SHP77 (cell line): ENCODE measurements at regions not wholly inside any gene's neighbourhood (a gene's known extent, or its start where the extent isn't known, plus 50 kb on each side); places are given as distances from the start of the nearest gene placed in this dataset.

Source experiments
- DNase-seq, 2 experiments: peaks; one replicate each; lab custom pipeline; 2025; lab: John Stamatoyannopoulos, UW

DNA sequence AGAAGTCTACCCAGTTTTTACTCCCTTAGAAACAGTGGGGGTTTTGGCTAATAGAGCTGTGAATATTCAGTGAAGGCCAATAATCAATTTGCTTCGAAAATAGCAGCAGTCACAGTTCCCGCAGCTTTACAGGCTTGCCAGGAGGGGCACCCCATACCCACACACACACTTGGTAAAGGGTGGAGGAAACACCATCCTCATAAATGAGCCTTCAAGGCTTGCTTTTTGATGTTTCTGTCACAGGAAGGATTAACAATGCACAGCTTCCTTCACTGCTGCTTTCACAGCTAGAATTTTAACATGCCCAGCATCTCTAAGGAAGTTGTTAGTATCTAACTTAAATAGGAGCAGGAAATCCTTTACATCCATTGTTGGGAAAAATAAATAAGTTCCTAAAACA is 1247.5 kb upstream of the C9orf72 start:
- DNase-seq: no peak

DNA sequence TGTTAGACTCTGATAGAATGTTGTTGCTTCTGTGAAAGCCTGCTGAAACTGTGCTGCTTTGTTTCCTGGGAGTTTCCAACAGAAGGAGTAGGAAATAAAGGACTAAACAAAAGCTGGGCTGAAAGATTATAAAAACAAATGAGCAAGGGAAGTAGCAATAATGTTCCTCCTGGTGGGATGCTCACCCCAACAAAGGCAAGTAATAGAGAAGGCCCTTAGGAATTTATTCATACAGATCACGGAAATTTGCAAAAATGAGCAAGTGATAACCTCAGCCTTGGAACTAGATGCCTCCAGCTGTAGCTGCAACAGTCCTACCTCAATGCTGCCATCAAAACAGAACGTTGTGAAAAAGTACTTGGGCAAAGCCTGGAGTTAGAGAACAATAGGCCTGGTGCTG is 1248.0 kb upstream of the C9orf72 start:
- no peak for DNase-seq

GRCh38 chr9:28824432-28824963 is 1251.2 kb upstream of the C9orf72 start:
- no peak for DNase-seq

- no peak for DNase-seq
Observed at GRCh38 chr9:28832168-28832770, 1259.0 kb upstream of the C9orf72 start.

- DNase-seq: no peak
Observed at GRCh38 chr9:28834156-28834555, 1260.9 kb upstream of the C9orf72 start.

DNA sequence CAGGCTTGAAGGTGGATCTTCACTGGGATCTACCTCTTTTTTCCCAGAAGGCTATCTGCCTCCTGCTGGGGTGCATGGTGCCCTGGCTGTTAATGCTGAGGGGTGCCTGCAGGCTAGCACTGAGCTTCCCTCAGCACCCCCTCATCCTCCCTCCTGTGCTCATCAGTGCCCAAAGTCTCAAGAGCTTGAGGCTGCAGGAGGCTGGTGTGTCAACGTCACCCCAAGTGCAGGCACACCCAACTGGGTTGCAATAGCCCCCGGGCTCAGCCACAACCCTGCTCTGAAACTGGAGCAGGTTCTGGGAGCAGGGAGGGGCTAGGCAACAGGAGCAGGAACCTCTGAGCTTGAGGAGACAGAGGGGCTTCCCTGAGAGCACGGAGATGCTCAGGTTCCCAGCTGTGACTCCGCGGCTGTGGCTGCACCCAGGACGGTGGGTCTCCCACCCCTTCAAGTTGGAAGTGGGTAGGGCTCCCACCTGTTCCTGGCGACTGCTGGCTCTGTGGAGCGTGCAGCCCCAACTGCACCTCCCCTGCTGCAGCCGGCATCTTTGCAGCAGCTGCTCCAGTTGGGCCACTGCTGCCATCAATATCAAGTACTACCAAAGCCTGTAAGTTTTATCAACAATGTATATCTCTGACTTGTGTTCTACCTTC is 1266.6 kb upstream of the C9orf72 start:
- no peak for DNase-seq

DNA sequence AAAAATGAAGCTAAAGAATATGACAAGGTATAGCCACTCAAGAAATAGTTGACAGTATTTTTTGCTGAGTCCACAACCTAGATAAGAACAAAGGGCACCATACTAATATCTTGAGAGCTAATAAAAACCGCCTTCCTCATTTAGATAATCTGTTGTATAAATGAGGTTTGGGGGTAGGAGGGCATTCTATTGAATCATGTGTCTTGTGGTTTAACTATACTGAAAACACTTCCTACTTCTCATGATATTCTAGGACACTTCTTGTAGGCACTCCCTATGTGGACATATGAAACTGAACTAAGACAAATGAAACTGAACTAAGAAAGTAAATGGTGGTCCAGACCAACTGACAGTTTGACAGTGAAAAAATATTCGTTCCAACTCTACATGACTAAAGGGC is 1268.5 kb upstream of the C9orf72 start:
- no peak for DNase-seq

DNA sequence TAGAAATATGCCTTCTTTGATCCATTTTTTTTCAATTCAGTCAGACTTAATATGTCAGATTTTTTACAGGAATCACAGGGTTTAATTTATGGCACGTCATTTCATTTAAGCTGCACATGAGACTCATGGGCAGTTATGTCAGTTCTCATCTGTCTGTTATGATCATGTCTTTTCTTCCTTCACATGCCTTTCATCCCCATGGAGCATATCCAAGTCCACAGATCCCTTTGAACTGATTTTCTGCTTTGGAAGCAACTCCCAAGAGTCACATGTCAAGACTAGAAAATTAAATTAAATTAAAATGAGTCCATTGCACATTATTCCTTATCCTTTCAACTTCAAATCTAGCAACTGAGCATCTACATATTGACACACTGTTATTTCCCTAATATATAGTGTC is 1274.0 kb upstream of the C9orf72 start:
- DNase-seq: no peak

- no peak for DNase-seq
Observed at GRCh38 chr9:28848671-28849070, 1275.4 kb upstream of the C9orf72 start.

DNA sequence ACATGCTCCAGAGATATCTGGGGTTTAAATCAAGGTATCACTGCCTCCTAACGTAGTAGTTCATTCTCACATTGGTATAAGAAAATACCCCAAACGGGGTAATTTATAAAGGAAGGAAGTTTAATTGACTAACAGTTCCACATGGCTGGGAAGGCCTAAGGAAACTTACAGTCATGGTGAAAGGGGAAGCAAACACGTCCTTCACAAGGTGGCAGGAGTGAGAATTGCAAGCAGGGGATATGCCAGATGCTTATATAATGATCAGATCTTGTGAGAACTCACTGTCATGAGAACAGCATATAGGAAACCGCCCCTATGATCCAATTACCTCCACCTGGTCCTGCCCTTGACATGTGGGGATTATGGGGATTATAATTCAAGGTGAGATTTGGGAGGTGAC is 1280.2 kb upstream of the C9orf72 start:
- no peak for DNase-seq

DNA sequence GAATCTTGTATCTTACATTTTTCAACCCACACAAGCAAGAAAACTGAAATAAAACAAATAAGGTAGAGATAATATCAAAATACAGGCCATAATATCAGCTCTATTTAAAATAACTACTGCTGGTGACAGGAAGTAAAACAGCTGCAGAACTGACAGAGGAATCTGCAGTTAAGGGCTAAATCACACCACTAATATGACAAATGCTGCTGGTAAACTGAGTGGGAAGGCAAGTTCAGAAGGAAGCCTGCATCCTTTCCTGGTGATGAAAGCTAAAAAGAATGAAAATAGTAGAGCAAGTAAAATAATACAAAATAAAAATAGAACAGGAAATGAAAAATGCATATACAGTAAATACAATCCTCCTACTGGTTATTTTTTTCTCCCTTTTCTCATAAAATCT is 1293.7 kb upstream of the C9orf72 start:
- no peak for DNase-seq

DNA sequence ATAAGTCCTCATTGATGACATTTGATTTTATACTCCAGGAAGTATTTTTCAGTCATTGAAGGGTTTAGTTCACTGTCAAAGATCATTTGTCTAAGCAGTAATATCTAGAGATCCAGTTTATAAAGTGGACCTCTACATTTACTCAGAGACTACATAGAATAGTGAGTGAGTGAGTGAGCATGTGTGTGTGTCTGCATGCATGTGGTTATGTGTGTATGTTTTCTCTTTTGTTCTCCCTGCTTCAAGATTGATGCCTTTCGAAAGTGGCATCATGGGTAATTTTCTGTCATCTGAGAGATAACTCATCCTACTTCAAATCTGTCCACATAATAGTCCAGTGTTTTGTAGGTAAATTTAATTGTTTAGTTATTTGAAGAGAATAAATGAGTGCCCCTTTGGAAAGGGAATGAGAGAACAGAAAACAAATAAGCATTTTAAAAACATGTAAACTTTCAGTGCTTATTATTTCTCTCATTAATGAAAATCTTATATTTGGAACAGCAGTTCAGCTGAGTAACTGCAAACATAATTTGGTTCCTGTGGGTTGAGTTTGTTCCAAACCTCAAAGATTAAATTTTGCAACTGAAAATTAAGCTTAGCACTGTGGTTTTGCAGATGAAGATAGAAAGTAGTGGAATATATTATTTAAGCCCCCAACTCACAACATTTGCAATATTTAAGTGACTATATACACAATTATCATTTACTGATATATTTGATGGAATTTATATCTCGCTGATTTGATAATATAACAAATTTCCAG is 1295.1 kb upstream of the C9orf72 start:
- DNase-seq: no peak

- no peak for DNase-seq
Observed at GRCh38 chr9:28882529-28882928, 1309.2 kb upstream of the C9orf72 start.

GRCh38 chr9:28883234-28883633 is 1310.0 kb upstream of the C9orf72 start:
- no peak for DNase-seq

DNA sequence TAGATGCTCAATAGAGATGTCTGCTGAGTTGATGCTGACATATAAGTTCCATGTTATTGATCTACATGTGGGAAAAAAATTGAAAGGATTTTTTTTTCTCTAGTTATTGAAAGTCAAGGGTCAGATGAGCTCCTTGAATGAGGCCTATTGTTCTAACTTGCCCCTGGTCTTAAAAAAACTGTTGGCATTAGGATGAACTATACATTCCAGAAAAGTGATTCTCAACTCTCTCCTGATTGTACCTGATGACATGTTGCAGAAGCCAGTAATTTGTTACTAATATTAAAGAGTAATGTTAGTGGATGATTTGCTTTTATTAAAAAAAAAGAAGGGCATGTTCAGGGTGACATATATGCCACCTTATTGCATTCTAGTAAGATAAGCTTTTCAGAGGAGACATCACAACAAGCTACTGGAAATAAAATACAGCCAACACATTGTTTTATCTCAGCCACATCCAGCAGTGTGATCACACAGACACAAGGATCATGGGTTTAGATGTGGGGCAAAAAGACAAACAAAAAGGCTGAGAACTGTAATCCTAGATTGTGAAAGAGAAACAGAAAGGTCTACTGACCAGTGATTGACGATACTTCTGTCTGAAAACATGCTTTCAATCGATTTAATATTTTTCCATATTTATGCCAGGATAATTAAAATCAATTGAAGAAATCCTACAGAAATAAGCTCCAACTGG is 1314.1 kb upstream of the C9orf72 start:
- DNase-seq: no peak

DNA sequence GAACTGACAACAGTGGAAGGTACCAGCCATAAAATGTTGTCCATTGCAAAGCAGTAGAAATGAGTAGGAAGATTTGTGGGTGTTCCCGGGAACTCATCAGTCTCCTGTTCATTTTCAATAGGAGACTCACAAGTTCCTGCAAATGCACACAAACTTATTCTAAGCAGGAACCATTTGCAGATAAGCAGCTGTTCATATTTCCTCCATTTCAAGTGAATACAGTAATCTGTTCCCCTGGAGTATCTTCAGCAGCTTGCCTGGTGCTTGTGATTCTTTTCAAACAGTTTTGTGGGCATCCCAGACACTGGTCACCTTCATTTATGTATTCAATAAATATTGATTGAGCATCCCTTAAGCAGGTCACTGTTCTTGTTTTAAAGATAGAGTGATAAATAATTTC is 1315.5 kb upstream of the C9orf72 start:
- no peak for DNase-seq

DNA sequence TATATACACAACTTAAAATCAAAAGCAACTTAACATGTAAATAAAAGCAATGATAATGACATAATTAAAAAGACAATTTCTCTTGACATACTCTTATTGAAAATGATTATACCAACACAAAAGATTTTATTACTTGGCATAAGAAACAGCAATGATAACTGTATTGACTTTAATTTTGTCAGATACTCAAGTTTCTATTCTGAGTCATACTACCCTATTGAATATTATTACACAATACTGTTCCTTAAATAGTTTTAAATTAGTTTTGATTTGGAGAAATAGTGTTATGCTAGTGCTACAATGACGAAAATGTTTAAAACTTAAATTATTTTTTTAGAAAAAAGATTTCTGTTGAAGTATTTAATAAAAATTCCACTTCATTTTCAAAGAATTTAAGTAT is 1319.3 kb upstream of the C9orf72 start:
- no peak for DNase-seq

DNA sequence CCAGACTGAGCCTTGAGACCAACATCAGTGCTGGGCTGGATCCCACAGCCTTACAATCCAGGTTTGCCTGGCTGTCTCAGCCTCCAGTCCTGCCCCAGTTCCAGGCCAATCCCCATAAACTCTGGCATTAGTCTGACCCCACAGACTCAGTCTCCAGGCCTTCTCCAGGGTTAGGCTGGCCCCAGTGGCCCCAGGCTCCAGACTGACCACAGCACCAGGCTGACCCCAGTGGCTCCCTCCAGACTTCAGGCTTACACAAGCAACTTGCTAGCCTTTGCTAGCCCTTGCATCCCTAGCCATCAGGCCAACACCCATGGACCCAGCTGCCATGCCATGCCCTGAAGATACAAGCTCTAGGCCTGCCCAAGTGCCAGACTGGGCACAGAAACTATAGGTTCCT is 1326.0 kb upstream of the C9orf72 start:
- DNase-seq: no peak

GRCh38 chr9:28899926-28900325 is 1326.6 kb upstream of the C9orf72 start:
- DNase-seq: no peak

DNA sequence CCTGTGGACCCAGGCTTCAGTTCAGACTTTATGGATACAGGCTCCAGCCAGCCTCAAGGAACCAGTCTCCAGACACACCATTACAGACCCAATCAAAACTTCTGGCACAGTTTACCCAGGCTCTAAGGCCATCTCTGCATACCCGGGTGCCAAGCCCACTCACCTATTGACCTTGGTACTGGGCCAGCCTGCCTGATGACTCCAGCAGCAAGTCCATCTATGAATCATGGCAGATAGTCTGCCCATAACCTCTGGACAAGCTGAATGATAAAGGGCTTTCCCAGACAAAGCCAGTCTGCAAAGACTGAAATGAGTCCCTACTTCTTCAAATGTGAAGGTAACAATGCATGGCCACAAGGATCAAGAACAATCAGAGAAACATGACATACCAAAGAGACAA is 1327.1 kb upstream of the C9orf72 start:
- no peak for DNase-seq

DNA sequence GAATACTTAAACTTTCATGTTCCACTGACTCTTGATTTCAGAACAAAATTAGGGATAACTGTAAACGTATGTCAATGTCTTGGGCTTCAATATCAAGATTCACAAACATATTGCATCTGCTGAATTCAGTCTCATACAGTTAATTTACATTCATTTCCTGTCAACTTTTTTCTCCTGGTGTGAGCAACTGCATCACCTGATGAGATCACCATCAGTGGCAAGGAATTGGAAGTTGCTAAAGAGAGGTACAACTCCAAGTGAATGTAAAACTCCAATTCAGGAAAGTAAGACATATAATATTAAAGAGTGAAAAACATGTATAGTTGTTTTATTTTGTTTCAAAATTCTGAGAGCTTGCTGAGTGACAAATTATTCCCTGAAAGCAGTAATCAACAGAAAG is 1336.2 kb upstream of the C9orf72 start:
- DNase-seq: no peak

DNA sequence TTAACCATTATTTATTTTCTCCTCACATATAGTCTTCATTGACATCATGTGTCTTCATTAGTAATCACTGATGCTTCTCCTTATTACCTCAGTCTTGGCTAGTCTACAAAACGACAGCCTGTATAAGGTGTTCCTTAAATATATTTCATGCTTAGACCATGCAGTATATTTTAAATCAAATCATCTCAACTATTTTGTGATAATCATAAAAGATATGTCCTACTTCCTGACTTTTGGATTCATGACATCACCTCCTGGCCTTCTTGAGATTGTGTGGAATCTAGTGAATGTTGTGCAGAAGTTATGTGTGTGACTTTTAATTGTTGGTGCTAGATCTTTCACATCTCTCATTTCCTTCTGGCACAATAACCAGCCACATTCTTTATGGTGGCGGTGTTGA is 1339.3 kb upstream of the C9orf72 start:
- no peak for DNase-seq
